ENCODE measurements at regions not wholly inside any gene's neighbourhood (a gene's known extent, or its start where the extent isn't known, plus 50 kb on each side); places are given as distances from the start of the nearest gene placed in this dataset.

DNA sequence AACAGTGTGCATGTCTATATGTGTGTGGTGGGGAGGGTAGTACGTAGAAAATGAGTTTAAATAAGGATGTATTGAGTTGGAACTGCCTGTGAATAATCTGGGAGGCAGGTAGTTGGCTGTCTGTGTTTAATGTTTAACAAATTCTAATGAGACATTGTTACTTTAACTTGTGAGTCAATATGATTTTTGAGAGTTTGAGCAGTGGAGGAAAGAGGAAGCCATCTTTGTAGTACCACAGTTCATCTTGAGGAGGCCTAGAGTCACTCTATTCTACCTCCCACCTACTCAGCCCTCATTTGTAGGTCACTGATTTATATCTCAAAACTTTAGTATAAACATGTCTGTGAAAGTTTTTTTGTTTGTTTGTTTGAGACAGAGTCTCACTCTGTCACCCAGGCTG, 129.9 kb upstream of the ITGB1 start:
- no peak overlapping the region for H3K4me3 ChIP-seq
- H3K36me3 ChIP-seq = no peaks in the 10 kb centered on the region
- H3K27me3 ChIP-seq = no peaks in the 10 kb centered on the region
- peaks cover 0 to 4% (median 0%) of the 10 kb centered on the region in 4 donors for H3K4me1 ChIP-seq
- WGBS = 91% methylated on average over 1 of the region's 1 CpG
- intact Hi-C loops (cut with DNase I) = no loop called here
- no peak for DNase-seq (ENCODE audit: extremely low spot score)
- H3K27ac ChIP-seq (replicated peaks in 1 of 4) = no peak overlapping the region
- TF ChIP-seq POLR2A (IDR thresholded peaks at IDR 0.05; ENCODE audit: low read depth) (no peak), EP300 (IDR thresholded peaks at IDR 0.05) (no peak), POLR2AphosphoS5 (IDR thresholded peaks at IDR 0.05) (no peak)
- TF ChIP-seq, protein P1, sequence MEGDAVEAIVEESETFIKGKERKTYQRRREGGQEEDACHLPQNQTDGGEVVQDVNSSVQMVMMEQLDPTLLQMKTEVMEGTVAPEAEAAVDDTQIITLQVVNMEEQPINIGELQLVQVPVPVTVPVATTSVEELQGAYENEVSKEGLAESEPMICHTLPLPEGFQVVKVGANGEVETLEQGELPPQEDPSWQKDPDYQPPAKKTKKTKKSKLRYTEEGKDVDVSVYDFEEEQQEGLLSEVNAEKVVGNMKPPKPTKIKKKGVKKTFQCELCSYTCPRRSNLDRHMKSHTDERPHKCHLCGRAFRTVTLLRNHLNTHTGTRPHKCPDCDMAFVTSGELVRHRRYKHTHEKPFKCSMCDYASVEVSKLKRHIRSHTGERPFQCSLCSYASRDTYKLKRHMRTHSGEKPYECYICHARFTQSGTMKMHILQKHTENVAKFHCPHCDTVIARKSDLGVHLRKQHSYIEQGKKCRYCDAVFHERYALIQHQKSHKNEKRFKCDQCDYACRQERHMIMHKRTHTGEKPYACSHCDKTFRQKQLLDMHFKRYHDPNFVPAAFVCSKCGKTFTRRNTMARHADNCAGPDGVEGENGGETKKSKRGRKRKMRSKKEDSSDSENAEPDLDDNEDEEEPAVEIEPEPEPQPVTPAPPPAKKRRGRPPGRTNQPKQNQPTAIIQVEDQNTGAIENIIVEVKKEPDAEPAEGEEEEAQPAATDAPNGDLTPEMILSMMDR (IDR thresholded peaks at IDR 0.05) = no peak
- H3K9me3 ChIP-seq = no peaks in the 10 kb centered on the region

DNA sequence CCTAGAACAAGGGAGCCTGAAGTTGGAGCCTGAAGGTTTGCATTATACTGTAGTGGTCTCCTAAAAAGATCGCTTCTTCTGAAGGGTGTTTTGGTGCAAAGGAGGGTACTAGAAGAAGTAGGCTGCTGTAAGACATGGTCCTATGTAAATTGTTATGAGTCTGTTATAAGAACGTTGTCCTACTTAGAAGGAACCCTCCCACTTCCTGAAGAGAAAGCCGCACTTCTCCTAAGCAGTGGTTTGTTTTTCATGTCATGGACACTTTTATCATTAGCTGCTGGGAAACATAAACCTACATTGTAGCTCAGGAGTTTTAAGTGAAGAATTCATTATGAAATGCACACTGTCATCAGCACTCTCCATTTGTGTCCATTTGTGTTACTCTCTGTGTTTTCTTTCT, 129.1 kb upstream of the ITGB1 start:
- H3K9me3 ChIP-seq = no peaks in the 10 kb centered on the region
- H3K27ac ChIP-seq (replicated peaks in 1 of 4) = no peak overlapping the region
- no peaks in the 10 kb centered on the region for H3K36me3 ChIP-seq
- no peak overlapping the region for H3K4me3 ChIP-seq
- WGBS = 64% methylated on average over 3 of the region's 3 CpGs
- TF ChIP-seq POLR2AphosphoS5 (IDR thresholded peaks at IDR 0.05) (no peak), EP300 (IDR thresholded peaks at IDR 0.05) (no peak), POLR2A (IDR thresholded peaks at IDR 0.05; ENCODE audit: low read depth) (no peak)
- TF ChIP-seq, protein P1 (IDR thresholded peaks at IDR 0.05) = no peak
- DNase-seq (ENCODE audit: extremely low spot score) = no peak
- intact Hi-C loops (cut with DNase I) = no loop called here
- no peaks in the 10 kb centered on the region for H3K27me3 ChIP-seq
- no peaks in the 10 kb centered on the region for H3K4me1 ChIP-seq

DNA sequence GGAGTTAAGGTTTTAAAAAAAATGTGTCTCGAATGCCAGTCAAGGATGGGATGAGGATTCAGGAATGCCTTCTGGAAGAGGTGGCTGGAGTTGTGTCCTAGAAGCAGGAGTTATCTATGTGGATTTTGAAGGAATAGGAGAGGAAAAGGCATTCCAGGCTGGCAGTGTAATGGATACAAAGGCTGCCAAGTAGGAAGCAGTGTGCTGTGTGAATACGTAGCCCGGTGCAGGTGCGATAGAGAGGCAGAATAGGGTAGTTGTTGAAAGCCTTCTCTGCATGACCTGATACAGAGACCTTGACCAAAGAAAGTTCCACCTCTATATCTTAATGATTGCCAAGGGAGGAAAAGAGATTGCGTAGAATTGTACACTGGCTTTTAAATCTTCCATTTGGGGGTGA, 128.1 kb upstream of the ITGB1 start:
- no peaks in the 10 kb centered on the region for H3K9me3 ChIP-seq
- 87% methylated on average over 5 of the region's 5 CpGs for WGBS
- H3K27me3 ChIP-seq = no peaks in the 10 kb centered on the region
- no peaks in the 10 kb centered on the region for H3K36me3 ChIP-seq
- intact Hi-C loops (cut with DNase I) = no loop called here
- H3K4me1 ChIP-seq = no peaks in the 10 kb centered on the region
- DNase-seq (ENCODE audit: extremely low spot score) = no peak
- TF ChIP-seq, protein P1 (IDR thresholded peaks at IDR 0.05) = no peak
- no peak for TF ChIP-seq POLR2AphosphoS5 (IDR thresholded peaks at IDR 0.05)
- no peak for TF ChIP-seq POLR2A (IDR thresholded peaks at IDR 0.05; ENCODE audit: low read depth)
- TF ChIP-seq EP300 (IDR thresholded peaks at IDR 0.05) = no peak
- no peak overlapping the region for H3K27ac ChIP-seq (replicated peaks in 1 of 4)
- no peak overlapping the region for H3K4me3 ChIP-seq

DNA sequence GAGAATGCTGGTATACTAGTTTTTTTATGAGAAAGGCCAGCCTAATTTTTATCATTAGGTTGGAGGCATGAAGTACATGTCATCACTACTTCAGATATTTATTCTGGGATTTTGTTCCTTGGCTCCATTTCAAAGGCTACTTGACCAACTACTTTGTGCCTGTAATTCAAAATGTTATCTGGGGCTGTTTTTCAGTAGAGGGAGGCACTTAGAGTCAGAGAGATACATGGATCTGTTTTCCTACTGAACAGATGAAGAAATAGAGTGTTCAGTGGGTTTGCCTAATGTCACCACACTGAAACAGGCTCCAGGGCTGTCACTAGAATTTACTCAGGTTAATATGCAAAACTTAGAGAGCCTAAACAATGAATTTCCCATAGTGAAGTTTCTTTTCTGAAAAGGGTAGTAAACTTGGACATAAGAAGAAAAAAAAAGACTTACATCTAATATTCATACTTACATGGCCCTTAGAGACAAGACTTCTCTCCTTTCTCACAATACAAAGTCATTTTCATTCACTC, 127.3 kb upstream of the ITGB1 start:
- intact Hi-C loops (cut with DNase I) = no loop called here

More for the DNA sequence above, 127.3 kb upstream of the ITGB1 start:
- no peaks in the 10 kb centered on the region for H3K27me3 ChIP-seq
- H3K4me3 ChIP-seq = no peak overlapping the region
- no peaks in the 10 kb centered on the region for H3K4me1 ChIP-seq
- no peaks in the 10 kb centered on the region for H3K36me3 ChIP-seq
- DNase-seq (ENCODE audit: extremely low spot score) = no peak
- no peak overlapping the region for H3K27ac ChIP-seq (replicated peaks in 1 of 4)
- no peak for TF ChIP-seq POLR2A (IDR thresholded peaks at IDR 0.05; ENCODE audit: low read depth)
- TF ChIP-seq, protein P1 (IDR thresholded peaks at IDR 0.05) = no peak
- TF ChIP-seq POLR2AphosphoS5 (IDR thresholded peaks at IDR 0.05) = no peak
- TF ChIP-seq EP300 (IDR thresholded peaks at IDR 0.05) = no peak
- H3K9me3 ChIP-seq = no peaks in the 10 kb centered on the region

All from esophagus muscularis mucosa (tissue), 4 donors.